Natural killer cell (primary cell): ENCODE measurements at regions not wholly inside any gene's neighbourhood (a gene's known extent, or its start where the extent isn't known, plus 50 kb on each side); places are given as distances from the start of the nearest gene placed in this dataset.

Source experiments
- ATAC-seq, 3 donors: fragments of 150-1000 bp in 2 of 3; fragments of 200-7000 bp in 1 of 3; cut with Tn5 transposase; 1 replicate in 1 of 3; 2 replicates in 2 of 3; pipeline ENCODE4 v1.10.0; 2021; ENCODE audit warnings: mild to moderate bottlenecking in 2 of 3, moderate library complexity in 2 of 3
- DNase-seq, 2 donors: peaks; one replicate each; pipeline versions ENCODE4 v3.0.0 to v3.0.0-alpha.2; 2013 to 2021; ENCODE audit warnings: mixed read lengths in 1 of 2
- H3K27ac ChIP-seq: one replicate; pipeline ENCODE4 v1.5.1; 2013; ENCODE audit warnings: mild to moderate bottlenecking, low read length
- H3K27me3 ChIP-seq: one replicate; pipeline ENCODE4 v1.6.1; 2013; ENCODE audit warnings: low read length; ENCODE audit not compliant: control insufficient read depth, insufficient read depth
- H3K36me3 ChIP-seq: one replicate; pipeline ENCODE4 v1.6.1; 2013; ENCODE audit warnings: low read length; ENCODE audit not compliant: control insufficient read depth, insufficient read depth
- H3K4me1 ChIP-seq: one replicate; pipeline ENCODE4 v1.6.1; 2013; ENCODE audit warnings: low read length; ENCODE audit not compliant: control insufficient read depth, insufficient read depth
- H3K4me3 ChIP-seq: one replicate; pipeline ENCODE4 v1.5.1; 2013; ENCODE audit warnings: low read length
- H3K9me3 ChIP-seq: one replicate; pipeline ENCODE4 v1.6.1; 2013; ENCODE audit warnings: low read length; ENCODE audit not compliant: control insufficient read depth, insufficient read depth
- H3K27ac Mint-ChIP-seq, 2 donors: one replicate each; pipeline ENCODE4 v1.8.0; 2022; ENCODE audit warnings: mild to moderate bottlenecking in 2 of 2, mixed read lengths in 2 of 2, moderate library complexity in 1 of 2
- H3K27me3 Mint-ChIP-seq, 2 donors: one replicate each; pipeline ENCODE4 v1.8.0; 2022; ENCODE audit warnings: low read depth in 2 of 2, mixed read lengths in 2 of 2
- H3K36me3 Mint-ChIP-seq: one replicate; pipeline ENCODE4 v1.8.0; 2022; ENCODE audit warnings: mixed read lengths
- H3K4me1 Mint-ChIP-seq, 2 donors: one replicate each; pipeline ENCODE4 v1.8.0; 2022; ENCODE audit warnings: mixed read lengths in 2 of 2
- H3K4me3 Mint-ChIP-seq: one replicate; pipeline ENCODE4 v1.8.0; 2022; ENCODE audit warnings: mild to moderate bottlenecking, moderate library complexity, mixed read lengths
- H3K9me3 Mint-ChIP-seq, 2 donors: one replicate each; pipeline ENCODE4 v1.8.0; 2022; ENCODE audit warnings: mixed read lengths in 2 of 2
- WGBS: methylation state at CpG from one replicate; pipeline ENCODE4 v1.1.7; 2013; ENCODE audit warnings: missing lambda C conversion rate; ENCODE audit not compliant: insufficient coverage; 5-methylcytosine and 5-hydroxymethylcytosine counted together
- intact Hi-C: fragments of 100-400 bp; cut with micrococcal nuclease; formaldehyde crosslinking; loops from one replicate; pipeline ENCODE4 v1.14.2; 2022
- TF ChIP-seq, protein P1 (sequence below): fragments of 200-600 bp; IDR thresholded peaks from one replicate; pipeline ENCODE4 v1.8.0; 2022; ENCODE audit warnings: antibody characterized with exemption

GRCh38 chr17:22233382-22233781 is 541.1 kb downstream of the KCNJ18 start:
- Mint-ChIP-seq H3K27ac (no peak overlapping the region), H3K27me3 (no peaks in the 10 kb centered on the region), H3K9me3 (peaks cover 0 to 8% of the 10 kb centered on the region in 2 donors), H3K36me3 (peaks cover 3% of the 10 kb centered on the region), H3K4me1 (no peaks in the 10 kb centered on the region), H3K4me3 (no peak overlapping the region)
- ATAC-seq (no peak), DNase-seq (no peak)
- TF ChIP-seq, protein P1, sequence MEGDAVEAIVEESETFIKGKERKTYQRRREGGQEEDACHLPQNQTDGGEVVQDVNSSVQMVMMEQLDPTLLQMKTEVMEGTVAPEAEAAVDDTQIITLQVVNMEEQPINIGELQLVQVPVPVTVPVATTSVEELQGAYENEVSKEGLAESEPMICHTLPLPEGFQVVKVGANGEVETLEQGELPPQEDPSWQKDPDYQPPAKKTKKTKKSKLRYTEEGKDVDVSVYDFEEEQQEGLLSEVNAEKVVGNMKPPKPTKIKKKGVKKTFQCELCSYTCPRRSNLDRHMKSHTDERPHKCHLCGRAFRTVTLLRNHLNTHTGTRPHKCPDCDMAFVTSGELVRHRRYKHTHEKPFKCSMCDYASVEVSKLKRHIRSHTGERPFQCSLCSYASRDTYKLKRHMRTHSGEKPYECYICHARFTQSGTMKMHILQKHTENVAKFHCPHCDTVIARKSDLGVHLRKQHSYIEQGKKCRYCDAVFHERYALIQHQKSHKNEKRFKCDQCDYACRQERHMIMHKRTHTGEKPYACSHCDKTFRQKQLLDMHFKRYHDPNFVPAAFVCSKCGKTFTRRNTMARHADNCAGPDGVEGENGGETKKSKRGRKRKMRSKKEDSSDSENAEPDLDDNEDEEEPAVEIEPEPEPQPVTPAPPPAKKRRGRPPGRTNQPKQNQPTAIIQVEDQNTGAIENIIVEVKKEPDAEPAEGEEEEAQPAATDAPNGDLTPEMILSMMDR: no peak
- H3K4me3 ChIP-seq: no peak overlapping the region
- no peaks in the 10 kb centered on the region for H3K4me1 ChIP-seq
- 88% methylated on average over 1 of the region's 1 CpG for WGBS
- H3K27ac ChIP-seq: no peak overlapping the region
- intact Hi-C loops: no loop called here
- no peaks in the 10 kb centered on the region for H3K27me3 ChIP-seq
- H3K36me3 ChIP-seq: no peaks in the 10 kb centered on the region
- H3K9me3 ChIP-seq: peaks cover 8% of the 10 kb centered on the region

DNA sequence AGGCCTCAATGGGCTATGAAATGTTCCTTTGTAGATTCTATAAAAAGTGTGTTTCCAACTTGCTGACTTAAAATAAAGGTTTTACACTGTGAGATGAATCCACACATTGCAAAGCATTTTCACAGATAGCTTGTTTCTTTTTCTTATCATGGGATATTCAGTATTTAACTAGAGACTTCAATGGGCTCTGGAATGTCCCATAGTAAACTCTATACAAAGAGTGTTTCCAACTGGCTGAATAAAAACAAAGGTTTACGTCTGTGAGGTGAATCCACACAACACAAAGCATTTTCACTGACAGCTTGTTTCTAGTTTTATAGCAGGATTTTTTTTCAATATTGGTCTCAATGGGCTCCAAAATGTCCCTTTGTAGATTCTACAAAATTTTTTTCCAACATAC is 550.1 kb downstream of the KCNJ18 start:
- WGBS: no CpG with 5 or more reads among the region's 1 CpG
- no peaks in the 10 kb centered on the region for H3K27me3 ChIP-seq
- intact Hi-C loops: no loop called here
- Mint-ChIP-seq H3K27me3 (no peaks in the 10 kb centered on the region), H3K9me3 (no peaks in the 10 kb centered on the region), H3K27ac (no peak overlapping the region), H3K4me3 (no peak overlapping the region), H3K36me3 (no peaks in the 10 kb centered on the region), H3K4me1 (no peaks in the 10 kb centered on the region)
- TF ChIP-seq, protein P1: no peak
- no peak overlapping the region for H3K4me3 ChIP-seq
- no peaks in the 10 kb centered on the region for H3K4me1 ChIP-seq
- ATAC-seq: no peak
- no peaks in the 10 kb centered on the region for H3K36me3 ChIP-seq
- no peak overlapping the region for H3K27ac ChIP-seq
- H3K9me3 ChIP-seq: peaks cover 3% of the 10 kb centered on the region
- no peak for DNase-seq

DNA sequence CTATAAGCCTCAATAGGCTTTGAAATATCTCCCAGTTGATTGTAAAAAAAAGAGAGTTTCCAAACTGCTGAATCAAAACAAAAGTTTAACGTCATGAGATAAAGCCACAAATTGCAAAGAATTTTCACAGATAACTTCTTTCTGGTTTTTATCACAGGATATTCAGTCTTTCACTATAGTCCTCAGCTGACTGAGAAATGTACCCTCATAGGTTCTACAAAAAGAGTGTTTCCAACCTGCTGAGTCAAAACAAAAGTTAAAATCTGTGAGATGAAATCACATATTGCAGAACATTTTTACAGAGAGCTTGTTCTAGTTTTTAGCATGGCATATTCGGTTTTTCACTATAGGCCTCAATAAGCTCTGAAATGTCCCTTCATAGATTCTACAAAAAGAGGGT is 559.2 kb downstream of the KCNJ18 start:
- no peak overlapping the region for H3K27ac ChIP-seq
- TF ChIP-seq, protein P1: no peak
- WGBS: 68% methylated on average over 2 of the region's 2 CpGs
- Mint-ChIP-seq H3K4me1 (no peaks in the 10 kb centered on the region), H3K36me3 (no peaks in the 10 kb centered on the region), H3K27me3 (no peaks in the 10 kb centered on the region), H3K27ac (no peak overlapping the region), H3K9me3 (peaks cover 2 to 3% of the 10 kb centered on the region in 2 donors), H3K4me3 (no peak overlapping the region)
- no peak overlapping the region for H3K4me3 ChIP-seq
- no peaks in the 10 kb centered on the region for H3K4me1 ChIP-seq
- ATAC-seq: no peak
- no peaks in the 10 kb centered on the region for H3K27me3 ChIP-seq
- intact Hi-C loops: no loop called here
- H3K36me3 ChIP-seq: no peaks in the 10 kb centered on the region
- H3K9me3 ChIP-seq: no peaks in the 10 kb centered on the region
- no peak for DNase-seq

DNA sequence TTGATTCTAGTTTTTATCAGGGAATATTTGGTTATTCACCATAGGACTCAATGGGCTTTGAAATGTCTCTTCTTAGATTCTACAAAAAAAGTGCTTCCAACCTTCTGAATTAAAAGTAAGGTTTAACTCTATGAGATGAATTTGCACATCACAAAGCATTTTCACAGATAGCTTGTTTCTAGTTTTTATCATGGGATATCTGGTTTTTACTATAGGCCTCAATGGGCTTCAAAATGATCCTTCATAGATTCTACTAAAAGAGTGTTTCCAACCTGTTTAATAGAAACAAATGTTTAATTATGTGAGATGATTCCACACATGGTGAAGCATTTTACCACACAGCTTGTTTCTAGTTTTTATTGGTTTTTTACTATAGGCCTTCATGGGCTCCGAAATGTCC is 560.7 kb downstream of the KCNJ18 start:
- H3K9me3 Mint-ChIP-seq: peaks cover 2 to 3% of the 10 kb centered on the region in 2 donors
- intact Hi-C loops: no loop called here
- no peaks in the 10 kb centered on the region for H3K36me3 ChIP-seq
- no peaks in the 10 kb centered on the region for H3K9me3 ChIP-seq
- no peaks in the 10 kb centered on the region for H3K27me3 Mint-ChIP-seq
- 72% methylated on average over 1 of the region's 1 CpG for WGBS
- DNase-seq (no peak), ATAC-seq (no peak)
- H3K4me3 Mint-ChIP-seq: no peak overlapping the region
- no peak overlapping the region for H3K4me3 ChIP-seq
- H3K27ac Mint-ChIP-seq: no peak overlapping the region
- no peaks in the 10 kb centered on the region for H3K27me3 ChIP-seq
- no peaks in the 10 kb centered on the region for H3K4me1 Mint-ChIP-seq
- no peaks in the 10 kb centered on the region for H3K36me3 Mint-ChIP-seq
- H3K4me1 ChIP-seq: no peaks in the 10 kb centered on the region
- TF ChIP-seq, protein P1: no peak
- H3K27ac ChIP-seq: no peak overlapping the region
